Stimulated activated CD4-positive, alpha-beta T cell treated with anti-CD3 and anti-CD28 coated beads, Interleukin-15, amount 100 ng/mL, for 1 hour (primary cell): ENCODE measurements at regions not wholly inside any gene's neighbourhood (a gene's known extent, or its start where the extent isn't known, plus 50 kb on each side); places are given as distances from the start of the nearest gene placed in this dataset.
"Not testable (repeated sequence)": the region's sequence is repeated elsewhere in the genome, so short reads cannot be mapped to it uniquely, and the experiment has no call there.

Experiments used
- DNase-seq, 2 donors: peaks; one replicate each; pipeline ENCODE4 v3.0.0-alpha.2; 2020; ENCODE audit warnings: low read depth in 1 of 2, low spot score in 1 of 2

DNA sequence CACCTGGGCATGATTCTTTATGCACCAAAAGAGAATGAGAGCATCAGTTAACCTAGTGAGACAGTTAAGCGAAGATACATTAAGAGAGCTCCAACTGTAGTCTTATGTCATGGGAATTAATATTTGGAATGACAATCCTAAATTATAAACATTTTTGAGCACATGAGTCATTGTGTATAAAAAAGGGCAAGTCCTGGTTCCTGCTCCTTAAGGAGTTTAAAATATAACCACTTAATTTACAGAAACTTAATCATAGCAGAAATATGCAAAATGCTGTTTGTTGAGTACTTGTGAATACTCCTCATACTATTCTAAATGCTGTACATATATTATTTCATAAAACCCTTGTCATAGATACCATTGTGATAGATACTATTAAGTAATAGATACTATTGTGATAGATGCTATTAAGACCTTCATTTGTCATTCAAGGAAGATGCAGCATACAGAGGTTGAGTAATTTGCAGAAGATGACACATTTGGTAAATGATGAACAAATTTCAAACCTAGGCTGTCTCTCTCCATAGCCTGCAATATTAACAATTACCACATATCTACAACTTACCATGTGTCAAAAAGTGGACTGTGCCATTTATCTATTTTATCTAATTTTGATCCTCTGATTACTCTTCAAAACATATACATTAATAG is 301.0 kb downstream of the TBC1D4 start:
- DNase-seq = no peak

- no peak for DNase-seq
Observed at GRCh38 chr13:75178436-75178835, 303.5 kb downstream of the TBC1D4 start.

DNA sequence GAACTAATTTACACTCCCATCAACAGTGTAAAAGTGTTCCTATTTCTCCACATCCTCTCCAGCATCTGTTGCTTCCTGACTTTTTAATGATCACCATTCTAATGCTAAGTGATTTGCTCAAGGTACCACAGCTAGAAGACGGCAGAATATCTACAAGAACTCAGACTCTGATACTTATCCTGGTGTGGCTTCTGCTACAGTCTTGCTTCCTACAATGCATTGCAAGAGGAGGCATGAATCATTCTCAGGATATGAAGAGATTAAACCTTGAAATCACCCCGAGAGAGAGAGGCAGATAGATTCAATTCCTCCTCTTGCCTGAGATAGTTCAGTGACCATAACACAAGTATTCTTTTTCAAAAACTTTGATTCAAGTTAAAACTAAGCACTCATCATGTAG is 306.4 kb downstream of the TBC1D4 start:
- no peak for DNase-seq

- not testable (repeated sequence) for DNase-seq
Observed at GRCh38 chr13:75175097-75175496, 306.9 kb downstream of the TBC1D4 start.

DNA sequence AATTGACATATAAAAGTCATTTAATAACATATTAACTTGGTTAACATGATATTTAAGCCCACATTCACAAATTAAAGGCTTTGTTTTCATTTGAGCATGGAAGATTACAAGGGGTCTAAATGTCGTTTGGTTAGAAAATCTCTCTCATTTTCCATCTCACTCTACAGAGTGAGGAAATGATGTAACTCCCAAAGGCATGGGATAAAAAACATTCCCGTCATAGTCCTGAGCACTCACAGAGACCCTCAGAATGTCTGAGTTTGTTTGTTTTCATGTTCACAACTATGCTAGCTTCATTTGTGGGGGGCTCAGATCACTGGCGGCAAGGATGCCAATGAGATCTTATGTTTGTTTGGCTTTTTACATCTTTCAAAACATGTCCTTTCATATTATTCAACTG is 307.5 kb downstream of the TBC1D4 start:
- no peak for DNase-seq

DNA sequence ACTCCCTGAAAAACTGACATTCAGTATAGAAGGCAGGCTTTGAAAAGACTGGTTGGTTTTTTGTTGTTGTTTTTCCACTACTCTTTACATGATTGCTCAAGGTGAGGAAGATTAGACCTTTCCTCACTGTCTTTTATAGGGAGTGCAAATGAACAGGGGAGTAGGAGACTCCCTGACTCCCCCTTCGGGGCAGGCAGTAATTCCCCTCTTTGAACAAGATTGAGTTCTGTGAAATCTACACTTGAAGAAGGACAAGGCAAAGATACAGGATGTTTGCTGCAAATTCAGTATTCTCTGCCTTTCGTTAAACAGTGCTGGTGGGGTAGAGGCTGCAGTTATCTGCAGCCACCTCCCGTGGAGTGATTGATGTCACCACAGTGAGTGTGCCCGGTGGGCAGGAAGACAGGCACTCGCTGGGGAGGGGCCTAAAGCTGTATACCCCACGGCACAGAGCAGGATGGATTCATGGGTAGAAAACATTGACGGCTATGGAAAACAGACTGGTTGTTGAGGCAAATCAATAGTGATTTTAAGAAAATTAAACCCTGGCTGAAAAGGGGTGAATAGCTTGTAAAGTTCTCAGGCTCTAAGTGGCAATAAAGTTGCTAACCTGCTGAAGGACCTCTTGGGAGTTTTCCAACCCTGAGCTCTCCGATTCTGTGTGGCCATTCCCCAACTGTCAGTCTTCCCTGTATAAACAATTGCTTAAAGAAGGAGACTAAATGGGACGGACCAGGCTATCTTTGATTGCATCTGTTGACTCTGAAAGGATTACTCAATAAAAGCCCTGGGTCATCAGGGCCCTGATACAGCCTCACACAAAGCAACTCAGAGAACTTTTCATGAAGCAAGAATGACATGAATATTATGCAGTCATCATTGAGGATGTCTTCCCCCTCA is 308.3 kb downstream of the TBC1D4 start:
- DNase-seq = no peak

- no peak for DNase-seq
Observed at GRCh38 chr13:75170311-75170710, 311.7 kb downstream of the TBC1D4 start.

DNA sequence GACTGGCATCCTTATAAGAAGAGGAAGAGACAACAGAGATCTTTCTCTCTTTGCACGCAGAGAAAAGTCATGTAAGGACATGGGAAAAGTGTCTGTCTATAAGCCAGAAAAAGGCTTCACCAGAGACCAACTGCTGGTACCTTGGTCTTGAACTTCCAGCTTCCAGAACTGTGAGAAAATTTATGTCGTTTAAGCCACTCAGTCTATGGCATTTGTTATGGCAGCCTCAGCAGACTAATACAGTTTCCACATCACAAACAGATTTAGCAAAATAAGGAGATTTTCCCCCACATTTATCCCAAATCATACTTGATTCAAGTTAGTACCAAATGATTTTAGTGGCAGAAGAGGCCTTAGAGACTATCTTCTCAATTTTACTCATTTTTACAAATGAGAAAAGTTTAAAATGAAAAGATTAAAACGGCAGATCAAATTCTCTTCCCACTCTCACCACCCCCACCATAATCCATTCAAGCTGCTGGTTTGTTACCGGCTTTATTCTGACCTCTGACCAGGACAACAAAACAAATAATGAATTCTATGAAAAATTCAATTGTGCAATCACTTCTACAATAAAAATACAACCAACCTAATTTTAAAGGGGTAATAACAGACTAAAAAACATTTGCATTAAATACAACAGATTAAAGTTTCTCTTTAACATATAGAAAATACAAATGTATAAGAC is 316.3 kb downstream of the TBC1D4 start:
- DNase-seq = no peak

DNA sequence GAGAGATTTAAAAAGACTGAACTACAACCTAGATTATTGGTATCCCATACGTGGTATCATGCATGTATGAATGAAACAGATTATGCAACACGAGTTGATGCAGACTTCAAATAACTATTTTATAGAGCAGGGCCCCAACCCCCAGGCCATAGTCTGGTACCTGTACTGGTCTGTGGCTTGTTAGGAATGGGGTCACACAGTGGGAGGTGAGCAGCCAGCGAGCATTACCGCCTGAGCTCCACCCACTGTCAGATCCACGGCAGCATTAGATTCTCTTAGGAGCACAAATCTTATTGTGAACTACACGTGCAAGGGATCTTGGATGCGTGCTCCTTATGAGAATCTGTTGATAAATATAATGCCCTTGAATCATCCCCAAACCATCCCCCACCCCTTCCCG is 320.2 kb downstream of the TBC1D4 start:
- DNase-seq = no peak

GRCh38 chr13:75160984-75161383 is 321.0 kb downstream of the TBC1D4 start:
- DNase-seq = no peak

DNA sequence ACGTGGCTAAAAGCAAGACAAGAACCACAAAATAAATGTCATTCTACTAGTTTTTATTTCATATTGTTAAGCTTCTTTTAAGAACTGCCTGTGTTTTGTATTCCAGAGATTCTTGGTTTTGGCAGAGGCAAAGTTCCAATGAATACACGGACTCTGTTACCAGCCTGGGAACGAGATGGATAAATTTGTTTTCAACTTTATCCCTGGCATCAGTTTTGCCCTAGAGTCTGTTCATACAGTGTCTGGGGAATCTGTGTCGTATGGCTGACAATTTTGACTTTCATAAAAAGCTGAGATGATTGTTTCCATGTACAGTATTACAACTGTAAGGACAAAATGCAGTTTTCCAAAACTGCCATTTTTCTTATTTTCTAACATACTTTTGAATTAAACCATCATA is 327.6 kb downstream of the TBC1D4 start:
- no peak for DNase-seq

DNA sequence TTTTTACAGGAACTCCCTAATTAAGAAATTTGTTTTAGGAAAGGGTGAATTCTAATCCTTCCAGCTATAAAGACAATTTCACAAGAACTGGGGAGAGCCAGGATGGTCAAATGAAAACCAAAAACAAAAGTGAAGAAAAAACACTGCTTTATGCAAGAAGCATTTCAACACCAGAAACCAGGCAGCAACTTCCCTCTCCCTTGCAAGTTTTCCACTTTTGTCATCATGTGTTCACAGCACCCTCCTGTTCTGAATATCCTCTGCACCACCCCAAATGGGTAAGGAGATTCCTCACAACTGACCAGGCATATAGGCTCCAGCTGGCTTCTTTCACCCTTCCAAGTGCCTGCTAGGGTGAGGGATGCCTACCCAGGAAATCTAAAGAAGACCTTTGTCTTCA is 328.1 kb downstream of the TBC1D4 start:
- no peak for DNase-seq

DNA sequence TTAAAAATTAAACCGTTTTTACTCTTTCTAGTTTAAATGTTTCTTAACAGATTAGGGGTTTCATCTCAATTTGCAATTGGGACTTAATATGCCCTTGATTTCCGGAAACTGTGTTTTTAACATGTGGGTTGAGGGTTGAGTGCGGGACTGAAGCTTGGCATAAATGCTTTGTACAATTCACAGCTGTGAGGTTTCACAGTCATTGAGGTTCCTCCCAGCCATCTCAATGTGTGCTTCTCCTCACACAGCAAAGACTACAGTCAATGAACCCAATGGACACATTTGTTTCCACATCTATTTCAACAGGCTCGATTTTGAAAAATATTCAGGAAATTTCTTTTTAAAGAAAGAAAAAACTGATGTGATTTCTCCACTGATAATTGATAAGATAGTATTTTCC is 328.6 kb downstream of the TBC1D4 start:
- DNase-seq = no peak

DNA sequence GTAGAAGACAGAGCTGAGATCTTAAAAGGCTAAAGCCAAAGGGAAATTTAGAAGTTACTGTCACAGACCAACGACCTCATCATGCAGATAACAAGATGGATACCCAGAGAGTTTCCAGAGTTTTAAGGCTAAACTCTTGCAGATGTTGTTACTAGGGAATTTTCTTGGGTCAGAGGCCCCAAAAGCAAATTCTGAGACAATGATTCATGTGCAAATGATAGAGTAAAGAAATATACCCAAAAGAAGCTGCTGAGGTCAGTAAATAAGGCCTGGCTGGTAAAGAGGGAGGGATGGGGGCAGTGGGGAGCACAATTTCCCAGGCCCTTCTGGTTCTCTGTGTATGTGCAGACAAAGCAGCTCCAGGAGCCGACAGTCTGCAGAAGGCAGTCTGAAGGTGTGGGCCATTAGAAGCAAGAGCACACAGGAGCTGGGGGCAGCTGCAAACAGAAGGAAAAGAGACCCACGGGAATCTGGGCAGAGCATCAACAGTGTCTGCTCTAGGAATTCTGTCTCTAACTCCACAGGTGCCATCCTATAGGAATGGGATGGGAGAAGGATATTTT is 330.8 kb downstream of the TBC1D4 start:
- no peak for DNase-seq

- DNase-seq = no peak
Observed at GRCh38 chr13:75149776-75150175, 332.2 kb downstream of the TBC1D4 start.

- no peak for DNase-seq
Observed at GRCh38 chr13:75147946-75148345, 334.0 kb downstream of the TBC1D4 start.

GRCh38 chr13:75146436-75146835 is 335.5 kb downstream of the TBC1D4 start:
- no peak for DNase-seq

GRCh38 chr13:75145927-75146326 is 336.0 kb downstream of the TBC1D4 start:
- no peak for DNase-seq

DNA sequence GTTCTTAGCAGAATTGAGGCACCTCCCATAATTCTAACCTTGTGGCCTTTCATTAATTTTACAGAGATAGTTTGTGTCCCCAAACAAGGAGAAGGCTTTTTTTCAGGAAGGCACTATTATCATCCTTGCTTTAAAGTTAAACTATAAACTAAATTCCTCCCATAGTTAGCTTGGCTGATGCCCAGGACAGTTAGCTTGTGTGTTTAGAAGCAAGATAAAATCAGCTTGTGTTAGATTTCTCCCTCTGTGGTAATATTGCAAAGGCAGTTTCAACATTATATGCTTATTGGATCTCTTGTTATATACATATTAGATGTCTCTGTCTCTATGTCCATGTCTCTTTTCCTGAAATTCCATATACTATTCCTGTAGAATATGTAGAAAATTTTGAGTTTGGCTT is 342.7 kb downstream of the TBC1D4 start:
- DNase-seq = no peak

DNA sequence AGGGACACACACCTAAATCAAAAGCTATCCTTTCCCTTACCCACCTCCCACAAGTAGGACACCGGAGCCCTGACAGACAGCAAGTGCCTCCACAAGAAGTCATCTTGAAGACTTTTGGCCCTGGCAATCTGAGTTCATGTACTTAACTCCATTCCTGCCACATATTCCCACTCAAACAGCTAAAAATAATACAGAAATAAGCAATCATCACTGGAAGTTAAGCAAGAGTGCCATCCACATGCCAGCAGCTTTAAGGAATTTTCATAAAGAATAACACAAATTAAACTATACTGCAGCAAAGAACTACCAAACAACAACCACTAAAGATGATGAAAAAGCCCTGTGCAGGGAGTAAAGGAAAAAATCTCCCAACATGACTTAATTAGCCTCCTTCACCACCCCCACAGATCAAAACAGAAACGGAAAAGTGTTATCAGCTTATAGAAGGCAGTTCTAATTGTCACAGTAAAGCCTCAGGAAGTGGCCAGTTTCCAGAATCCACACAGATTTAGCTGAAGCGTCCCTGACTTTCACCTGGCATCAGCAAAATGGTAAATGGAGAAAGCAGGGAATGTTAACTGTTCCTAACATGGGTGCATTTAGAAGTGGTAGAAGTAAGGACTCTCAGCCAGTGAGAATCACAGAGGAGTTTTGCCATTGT is 343.9 kb downstream of the TBC1D4 start:
- DNase-seq = no peak

DNA sequence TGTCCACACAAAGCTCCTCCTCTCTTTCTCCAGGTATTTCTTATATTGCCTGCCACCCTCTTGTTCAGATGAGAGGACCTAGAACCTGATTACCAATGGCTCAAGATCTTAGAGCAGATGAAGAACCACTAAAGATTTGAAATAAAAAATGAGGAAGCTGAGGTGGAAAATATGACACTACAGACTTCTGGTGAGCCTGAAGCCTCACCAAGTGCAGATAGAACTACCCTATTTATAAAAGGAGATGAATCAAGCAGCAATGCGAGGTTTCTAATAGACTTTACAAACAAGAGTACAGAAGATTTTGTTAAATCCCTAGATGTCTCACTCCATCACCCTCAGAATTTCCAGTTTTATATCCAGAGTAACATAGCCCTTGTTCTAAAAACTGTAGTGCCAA is 345.8 kb downstream of the TBC1D4 start:
- DNase-seq = no peak
